ENCODE measurements at regions not wholly inside any gene's neighbourhood (a gene's known extent, or its start where the extent isn't known, plus 50 kb on each side); places are given as distances from the start of the nearest gene placed in this dataset.

DNA sequence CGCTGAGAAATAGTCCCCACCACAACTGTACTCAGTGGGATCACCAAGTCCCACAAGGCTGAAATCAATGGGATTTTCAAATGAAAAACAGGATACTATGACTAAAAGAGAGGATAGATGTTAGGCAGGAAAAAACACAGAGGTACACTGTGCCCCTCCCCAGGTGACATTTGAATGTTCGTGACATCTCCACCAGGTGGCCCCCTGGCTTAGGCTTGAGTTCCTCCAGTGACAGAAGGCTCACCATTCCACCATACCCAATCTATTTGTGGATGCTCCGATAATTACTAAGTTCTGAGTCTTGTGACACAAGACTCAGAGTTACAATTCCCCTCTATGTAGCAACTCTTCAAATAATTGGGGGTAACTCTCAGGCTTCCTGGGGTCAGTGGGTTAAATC, 77.5 kb upstream of the KCNMA1 start:
- intact Hi-C loops (cut with DNase I; ENCODE audit: low total_unique reads): loop anchor here (10.0 kb wide), 2 partner anchors 120 to 540 kb away; no protein-coding TSS in a partner anchor
- 70 to 80% (median 71%) methylated on average over 3 of the region's 3 CpGs for WGBS, 5 donors
- TF ChIP-seq POLR2AphosphoS5 (IDR thresholded peaks at IDR 0.05) (no peak), POLR2A (IDR thresholded peaks at IDR 0.05) (no peak)
- TF ChIP-seq, protein P1, sequence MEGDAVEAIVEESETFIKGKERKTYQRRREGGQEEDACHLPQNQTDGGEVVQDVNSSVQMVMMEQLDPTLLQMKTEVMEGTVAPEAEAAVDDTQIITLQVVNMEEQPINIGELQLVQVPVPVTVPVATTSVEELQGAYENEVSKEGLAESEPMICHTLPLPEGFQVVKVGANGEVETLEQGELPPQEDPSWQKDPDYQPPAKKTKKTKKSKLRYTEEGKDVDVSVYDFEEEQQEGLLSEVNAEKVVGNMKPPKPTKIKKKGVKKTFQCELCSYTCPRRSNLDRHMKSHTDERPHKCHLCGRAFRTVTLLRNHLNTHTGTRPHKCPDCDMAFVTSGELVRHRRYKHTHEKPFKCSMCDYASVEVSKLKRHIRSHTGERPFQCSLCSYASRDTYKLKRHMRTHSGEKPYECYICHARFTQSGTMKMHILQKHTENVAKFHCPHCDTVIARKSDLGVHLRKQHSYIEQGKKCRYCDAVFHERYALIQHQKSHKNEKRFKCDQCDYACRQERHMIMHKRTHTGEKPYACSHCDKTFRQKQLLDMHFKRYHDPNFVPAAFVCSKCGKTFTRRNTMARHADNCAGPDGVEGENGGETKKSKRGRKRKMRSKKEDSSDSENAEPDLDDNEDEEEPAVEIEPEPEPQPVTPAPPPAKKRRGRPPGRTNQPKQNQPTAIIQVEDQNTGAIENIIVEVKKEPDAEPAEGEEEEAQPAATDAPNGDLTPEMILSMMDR (IDR thresholded peaks at IDR 0.05 in 8 of 11, conservative IDR thresholded peaks at IDR 0.05 in 3 of 11): peak in 1 of 11 experiments; percentile 17
- Histone ChIP-seq H3K9me3 (no peaks in the 10 kb centered on the region), H3K4me3 (no peak overlapping the region), H3K27me3 (replicated peaks in 1 of 7) (peaks cover 0 to 71% (median 22%) of the 10 kb centered on the region in 7 donors), H3K27ac (no peak overlapping the region), H3K36me3 (no peaks in the 10 kb centered on the region), H3K4me1 (peaks cover 0 to 15% (median 12%) of the 10 kb centered on the region in 6 donors)
- no peak for DNase-seq

DNA sequence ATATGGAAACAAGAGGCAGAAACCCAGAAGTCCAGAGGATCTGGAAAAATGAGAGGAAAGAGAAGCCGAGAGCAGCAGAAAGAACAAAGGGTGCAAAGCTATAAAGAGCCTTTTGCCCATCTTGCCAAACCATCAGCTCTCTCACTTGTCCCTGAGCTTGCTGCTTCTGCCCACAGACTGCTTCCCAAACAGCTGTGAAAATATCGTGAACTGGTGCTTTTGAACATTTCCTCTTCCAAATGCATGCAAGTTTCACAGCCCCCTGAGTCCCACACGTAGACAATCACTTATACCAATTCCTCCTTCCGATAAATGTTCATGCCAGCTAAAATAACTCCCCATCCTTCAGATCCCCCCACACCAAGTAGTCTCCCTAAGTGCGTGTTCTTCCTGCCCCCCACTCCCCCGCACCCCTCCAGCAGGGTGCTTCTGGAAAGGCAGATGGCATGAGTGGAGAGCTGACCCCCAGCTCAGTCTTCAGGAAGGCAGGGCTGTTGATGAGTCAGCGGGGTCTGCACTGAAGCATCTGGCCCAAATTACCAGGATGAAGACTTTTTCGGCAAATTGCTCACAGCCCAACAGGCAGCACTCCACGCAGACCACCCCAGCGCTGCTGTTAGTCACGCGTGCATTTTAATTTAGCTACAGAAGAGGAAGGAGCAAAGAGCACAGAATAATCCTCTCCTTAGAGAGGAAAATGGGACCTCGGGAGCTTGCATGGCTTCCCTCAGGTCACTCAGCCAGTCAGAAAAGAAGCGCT, 76.1 kb upstream of the KCNMA1 start:
- no peak for DNase-seq
- Histone ChIP-seq H3K36me3 (no peaks in the 10 kb centered on the region), H3K4me3 (no peak overlapping the region), H3K27ac (no peak overlapping the region), H3K27me3 (replicated peaks in 1 of 7) (peaks cover 0 to 84% (median 27%) of the 10 kb centered on the region in 7 donors), H3K9me3 (no peaks in the 10 kb centered on the region), H3K4me1 (peaks cover 0 to 15% (median 12%) of the 10 kb centered on the region in 6 donors)
- intact Hi-C loops (cut with DNase I; ENCODE audit: low total_unique reads): loop anchor here (10.0 kb wide), 2 partner anchors 121 to 539 kb away; no protein-coding TSS in a partner anchor
- no peak for TF ChIP-seq POLR2AphosphoS5 (IDR thresholded peaks at IDR 0.05)
- WGBS, 5 donors: 44 to 61% (median 60%) methylated on average over 12 to 14 of the region's 14 CpGs

DNA sequence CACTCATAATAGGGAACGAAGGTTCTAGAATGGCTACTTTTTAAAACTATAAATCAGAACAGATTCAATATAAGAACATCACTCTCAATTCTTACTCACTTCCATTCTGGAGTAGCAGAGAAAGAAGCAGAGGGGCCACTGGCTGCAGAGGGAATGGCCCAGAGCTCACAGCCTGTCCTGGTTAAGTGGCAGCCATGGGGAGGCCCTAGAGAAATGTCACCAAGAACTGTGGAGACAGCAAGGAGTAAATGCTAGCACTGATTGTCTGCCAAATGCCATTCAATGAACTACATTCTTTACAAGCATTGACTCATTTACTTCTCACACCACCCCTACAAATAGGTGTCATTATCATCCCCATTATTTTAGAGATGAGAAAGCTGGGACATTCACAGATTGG, 74.6 kb upstream of the KCNMA1 start:
- Histone ChIP-seq H3K27me3 (replicated peaks in 1 of 7) (peaks cover 0 to 71% (median 27%) of the 10 kb centered on the region in 7 donors), H3K36me3 (no peaks in the 10 kb centered on the region), H3K27ac (no peak overlapping the region), H3K4me3 (no peak overlapping the region), H3K9me3 (no peaks in the 10 kb centered on the region), H3K4me1 (peaks cover 0 to 15% (median 12%) of the 10 kb centered on the region in 6 donors)
- WGBS, 5 donors: 85 to 100% (median 92%) methylated on average over 1 of the region's 1 CpG
- no peak for DNase-seq
- intact Hi-C loops (cut with DNase I; ENCODE audit: low total_unique reads): loop anchor here (10.0 kb wide), 2 partner anchors 123 to 537 kb away; no protein-coding TSS in a partner anchor
- TF ChIP-seq POLR2A (IDR thresholded peaks at IDR 0.05) (no peak), POLR2AphosphoS5 (IDR thresholded peaks at IDR 0.05) (no peak)
- TF ChIP-seq, protein P1 (IDR thresholded peaks at IDR 0.05 in 8 of 11, conservative IDR thresholded peaks at IDR 0.05 in 3 of 11): no peak

DNA sequence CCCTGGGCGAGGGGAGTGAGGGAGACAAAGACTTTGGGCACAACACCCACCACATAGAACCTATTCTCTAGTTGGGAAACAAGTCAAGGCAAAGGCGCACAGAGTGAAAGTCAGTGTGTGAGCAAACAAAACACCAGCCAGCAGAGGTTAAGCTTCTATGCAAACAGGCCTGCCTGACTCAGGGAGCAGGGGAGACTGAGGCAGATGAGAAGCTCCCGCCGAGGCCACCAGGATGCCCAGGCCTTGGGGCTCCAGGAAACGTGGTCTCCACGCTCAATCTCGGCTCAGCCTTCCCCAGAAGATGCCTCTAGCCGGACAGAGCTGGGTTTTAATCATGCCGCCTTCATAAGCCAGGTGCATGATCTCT, 74.1 kb upstream of the KCNMA1 start:
- Histone ChIP-seq H3K4me3 (peak overlapping the region in 3 of 8 donors; percentile 33 to 66 (median 41)), H3K27me3 (replicated peaks in 1 of 7) (peaks cover 0 to 71% (median 27%) of the 10 kb centered on the region in 7 donors), H3K4me1 (peaks cover 0 to 15% (median 12%) of the 10 kb centered on the region in 6 donors), H3K36me3 (no peaks in the 10 kb centered on the region), H3K9me3 (no peaks in the 10 kb centered on the region), H3K27ac (no peak overlapping the region)
- DNase-seq: no peak
- TF ChIP-seq POLR2AphosphoS5 (IDR thresholded peaks at IDR 0.05) (no peak), POLR2A (IDR thresholded peaks at IDR 0.05) (no peak)
- TF ChIP-seq, protein P1 (IDR thresholded peaks at IDR 0.05 in 8 of 11, conservative IDR thresholded peaks at IDR 0.05 in 3 of 11): peak in 5 of 11 experiments; percentile 29 to 69 (median 55)
- intact Hi-C loops (cut with DNase I; ENCODE audit: low total_unique reads): loop anchor here (10.0 kb wide), 2 partner anchors 123 to 537 kb away; no protein-coding TSS in a partner anchor
- 31 to 44% (median 34%) methylated on average over 8 to 9 of the region's 9 CpGs for WGBS, 5 donors
